ENCODE measurements at regions not wholly inside any gene's neighbourhood (a gene's known extent, or its start where the extent isn't known, plus 50 kb on each side); places are given as distances from the start of the nearest gene placed in this dataset.

GRCh38 chr4:138898282-138898681 lies 117.3 kb upstream of the NOCT start:
- Histone ChIP-seq H3K4me1 (ENCODE audit: insufficient read depth) (peaks cover 26% of the 10 kb centered on the region), H3K9ac (no peak overlapping the region), H3F3A (ENCODE audit: insufficient read depth) (peaks cover 8% of the 10 kb centered on the region), H3K27ac (peak overlapping the region; percentile 64), H3K36me3 (ENCODE audit: low read depth) (no peaks in the 10 kb centered on the region), H3K79me2 (ENCODE audit: insufficient read depth) (no peaks in the 10 kb centered on the region), H3K4me2 (ENCODE audit: unreplicated experiment) (peak overlapping the region; percentile 85), H3K4me3 (peak overlapping the region; percentile 51), H4K20me1 (ENCODE audit: insufficient read depth) (no peaks in the 10 kb centered on the region), H3K27me3 (replicated peaks; ENCODE audit: insufficient read depth) (no peaks in the 10 kb centered on the region), H3K9me3 (ENCODE audit: low read depth) (no peaks in the 10 kb centered on the region), H2AFZ (no peak overlapping the region), H3K9me2 (ENCODE audit: insufficient read depth) (no peaks in the 10 kb centered on the region)
- TF ChIP-seq EZH2phosphoT487 (IDR thresholded peaks at IDR 0.05; ENCODE audit: insufficient read depth, low read depth) (no peak), EZH2 (IDR thresholded peaks at IDR 0.05; ENCODE audit: insufficient read depth, poor library complexity, severe bottlenecking) (no peak)
- DNase-seq, result peak; percentile 75
- WGBS, 2 experiments (ENCODE audit: low coverage in 1 of 2, low lambda C conversion rate in 2 of 2, missing lambda C conversion rate in 2 of 2), result 54 to 72% methylated on average over 2 of the region's 2 CpGs
- in situ Hi-C loops (cut with MboI), result no loop called here

DNA sequence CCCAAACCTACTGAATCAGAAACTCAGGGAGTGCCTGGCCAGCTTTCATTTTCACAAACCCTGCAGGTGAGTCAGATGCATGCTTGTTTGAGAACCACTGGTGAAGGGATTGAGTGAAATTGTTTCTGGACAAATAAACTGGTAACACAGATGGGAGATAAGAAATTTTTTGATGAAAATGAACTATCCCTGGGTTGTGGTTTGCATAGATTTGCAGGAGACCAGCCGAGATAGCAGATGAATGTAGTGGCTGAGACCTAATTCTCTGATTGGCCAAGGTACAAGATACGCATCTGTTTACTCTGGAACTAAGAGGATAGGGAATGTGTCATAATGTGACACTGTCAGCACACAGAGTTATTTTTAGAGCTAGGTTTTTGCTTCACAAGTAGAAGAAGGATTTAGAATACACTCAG lies 117.8 kb upstream of the NOCT start:
- Histone ChIP-seq H3K4me1 (ENCODE audit: insufficient read depth) (peaks cover 27% of the 10 kb centered on the region), H3K27ac (peak overlapping the region; percentile 64), H3K36me3 (ENCODE audit: low read depth) (no peaks in the 10 kb centered on the region), H3K9ac (peak overlapping the region; percentile 10; the same call in 1 of the 2 replicates), H3K79me2 (ENCODE audit: insufficient read depth) (no peaks in the 10 kb centered on the region), H3K4me2 (ENCODE audit: unreplicated experiment) (peak overlapping the region; percentile 85), H3K9me2 (ENCODE audit: insufficient read depth) (no peaks in the 10 kb centered on the region), H2AFZ (no peak overlapping the region), H3K9me3 (ENCODE audit: low read depth) (no peaks in the 10 kb centered on the region), H4K20me1 (ENCODE audit: insufficient read depth) (no peaks in the 10 kb centered on the region), H3F3A (ENCODE audit: insufficient read depth) (peaks cover 8% of the 10 kb centered on the region), H3K4me3 (peak overlapping the region; percentile 51), H3K27me3 (replicated peaks; ENCODE audit: insufficient read depth) (no peaks in the 10 kb centered on the region)
- DNase-seq, result peak; percentile 87
- 0% methylated on average over 2 of the region's 2 CpGs for WGBS, 2 experiments (ENCODE audit: low coverage in 1 of 2, low lambda C conversion rate in 2 of 2, missing lambda C conversion rate in 2 of 2)
- in situ Hi-C loops (cut with MboI), result no loop called here
- TF ChIP-seq EZH2phosphoT487 (IDR thresholded peaks at IDR 0.05; ENCODE audit: insufficient read depth, low read depth) (0 out of 2 replicates have a peak, but pooled peaks have one; percentile 57), EZH2 (IDR thresholded peaks at IDR 0.05; ENCODE audit: insufficient read depth, poor library complexity, severe bottlenecking) (no peak)

DNA sequence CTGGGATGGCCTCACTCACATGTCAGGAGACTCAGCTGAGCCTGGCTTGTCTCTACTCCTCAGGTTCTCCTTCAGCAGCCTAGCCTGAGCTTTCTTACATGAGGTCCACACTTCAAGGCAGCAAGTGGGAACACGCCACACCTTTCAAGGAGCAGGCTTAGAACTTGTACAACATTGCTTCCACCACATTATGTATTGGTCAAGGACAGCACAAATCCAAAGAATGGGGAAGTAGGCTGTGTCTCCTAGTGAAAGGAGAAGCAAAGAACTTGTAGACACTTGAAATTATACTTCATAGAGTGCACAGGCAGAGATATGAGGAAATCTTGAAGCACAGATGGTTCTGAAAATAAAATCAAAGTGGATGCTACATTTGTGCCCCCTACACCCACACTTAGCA lies 120.9 kb upstream of the NOCT start:
- TF ChIP-seq EZH2phosphoT487 (IDR thresholded peaks at IDR 0.05; ENCODE audit: insufficient read depth, low read depth) (no peak), EZH2 (IDR thresholded peaks at IDR 0.05; ENCODE audit: insufficient read depth, poor library complexity, severe bottlenecking) (no peak)
- no peak for DNase-seq
- no peak overlapping the region for H3K4me3 ChIP-seq
- H3K9me2 ChIP-seq (ENCODE audit: insufficient read depth), result no peaks in the 10 kb centered on the region
- no peaks in the 10 kb centered on the region for H4K20me1 ChIP-seq (ENCODE audit: insufficient read depth)
- 92 to 95% methylated on average over 1 of the region's 1 CpG for WGBS, 2 experiments (ENCODE audit: low coverage in 1 of 2, low lambda C conversion rate in 2 of 2, missing lambda C conversion rate in 2 of 2)
- in situ Hi-C loops (cut with MboI), result no loop called here
- no peak overlapping the region for H2AFZ ChIP-seq
- no peaks in the 10 kb centered on the region for H3K9me3 ChIP-seq (ENCODE audit: low read depth)
- H3K27ac ChIP-seq, result no peak overlapping the region
- H3K27me3 ChIP-seq (replicated peaks; ENCODE audit: insufficient read depth), result no peaks in the 10 kb centered on the region
- H3K36me3 ChIP-seq (ENCODE audit: low read depth), result no peaks in the 10 kb centered on the region
- peaks cover 8% of the 10 kb centered on the region for H3F3A ChIP-seq (ENCODE audit: insufficient read depth)
- peaks cover 48% of the 10 kb centered on the region for H3K4me1 ChIP-seq (ENCODE audit: insufficient read depth)
- H3K9ac ChIP-seq, result no peak overlapping the region
- no peak overlapping the region for H3K4me2 ChIP-seq (ENCODE audit: unreplicated experiment)
- H3K79me2 ChIP-seq (ENCODE audit: insufficient read depth), result no peaks in the 10 kb centered on the region

GRCh38 chr4:138894011-138894410 lies 121.6 kb upstream of the NOCT start:
- TF ChIP-seq EZH2 (IDR thresholded peaks at IDR 0.05; ENCODE audit: insufficient read depth, poor library complexity, severe bottlenecking), result no peak

More at GRCh38 chr4:138894011-138894410, 121.6 kb upstream of the NOCT start:
- no peak overlapping the region for H2AFZ ChIP-seq
- no peaks in the 10 kb centered on the region for H3K9me2 ChIP-seq (ENCODE audit: insufficient read depth)
- H3K4me3 ChIP-seq, result no peak overlapping the region
- H3K79me2 ChIP-seq (ENCODE audit: insufficient read depth), result no peaks in the 10 kb centered on the region
- H3K9ac ChIP-seq, result no peak overlapping the region
- no peak overlapping the region for H3K4me2 ChIP-seq (ENCODE audit: unreplicated experiment)
- in situ Hi-C loops (cut with MboI), result no loop called here
- no peak overlapping the region for H3K27ac ChIP-seq
- peaks cover 48% of the 10 kb centered on the region for H3K4me1 ChIP-seq (ENCODE audit: insufficient read depth)
- no peak for DNase-seq
- H3K36me3 ChIP-seq (ENCODE audit: low read depth), result no peaks in the 10 kb centered on the region
- peaks cover 8% of the 10 kb centered on the region for H3F3A ChIP-seq (ENCODE audit: insufficient read depth)
- no peaks in the 10 kb centered on the region for H3K27me3 ChIP-seq (replicated peaks; ENCODE audit: insufficient read depth)
- H3K9me3 ChIP-seq (ENCODE audit: low read depth), result no peaks in the 10 kb centered on the region
- H4K20me1 ChIP-seq (ENCODE audit: insufficient read depth), result no peaks in the 10 kb centered on the region

All from GM23248 (cell line).